IPS-20b (cell line): ENCODE measurements at regions not wholly inside any gene's neighbourhood (a gene's known extent, or its start where the extent isn't known, plus 50 kb on each side); places are given as distances from the start of the nearest gene placed in this dataset.

ENCODE experiments used
- H3K27ac ChIP-seq: one replicate; pipeline ENCODE4 v1.5.1; 2013; ENCODE audit warnings: low read length
- H3K27me3 ChIP-seq: 2 replicates; pipeline ENCODE4 v1.6.1; 2013; ENCODE audit warnings: mild to moderate bottlenecking, low read length, inconsistent platforms; ENCODE audit not compliant: insufficient read depth
- H3K36me3 ChIP-seq: 2 replicates; pipeline ENCODE4 v1.6.1; 2013; ENCODE audit warnings: low read depth, mild to moderate bottlenecking, inconsistent platforms, low read length, moderate library complexity; ENCODE audit not compliant: insufficient read depth
- H3K4me1 ChIP-seq: 2 replicates; pipeline ENCODE4 v1.6.1; 2013; ENCODE audit warnings: mild to moderate bottlenecking, control low read depth, inconsistent platforms, low read length, moderate library complexity; ENCODE audit not compliant: insufficient read depth
- H3K4me3 ChIP-seq: 2 replicates; pipeline ENCODE4 v1.5.1; 2013; ENCODE audit warnings: mild to moderate bottlenecking, low read length, inconsistent platforms
- H3K9ac ChIP-seq: 2 replicates; pipeline ENCODE4 v1.6.1; 2013; ENCODE audit warnings: low read depth, mild to moderate bottlenecking, inconsistent platforms, low read length, moderate library complexity
- H3K9me3 ChIP-seq: 2 replicates; pipeline ENCODE4 v1.6.1; 2013; ENCODE audit warnings: mild to moderate bottlenecking, low read depth, low read length, inconsistent platforms; ENCODE audit not compliant: insufficient read depth

DNA sequence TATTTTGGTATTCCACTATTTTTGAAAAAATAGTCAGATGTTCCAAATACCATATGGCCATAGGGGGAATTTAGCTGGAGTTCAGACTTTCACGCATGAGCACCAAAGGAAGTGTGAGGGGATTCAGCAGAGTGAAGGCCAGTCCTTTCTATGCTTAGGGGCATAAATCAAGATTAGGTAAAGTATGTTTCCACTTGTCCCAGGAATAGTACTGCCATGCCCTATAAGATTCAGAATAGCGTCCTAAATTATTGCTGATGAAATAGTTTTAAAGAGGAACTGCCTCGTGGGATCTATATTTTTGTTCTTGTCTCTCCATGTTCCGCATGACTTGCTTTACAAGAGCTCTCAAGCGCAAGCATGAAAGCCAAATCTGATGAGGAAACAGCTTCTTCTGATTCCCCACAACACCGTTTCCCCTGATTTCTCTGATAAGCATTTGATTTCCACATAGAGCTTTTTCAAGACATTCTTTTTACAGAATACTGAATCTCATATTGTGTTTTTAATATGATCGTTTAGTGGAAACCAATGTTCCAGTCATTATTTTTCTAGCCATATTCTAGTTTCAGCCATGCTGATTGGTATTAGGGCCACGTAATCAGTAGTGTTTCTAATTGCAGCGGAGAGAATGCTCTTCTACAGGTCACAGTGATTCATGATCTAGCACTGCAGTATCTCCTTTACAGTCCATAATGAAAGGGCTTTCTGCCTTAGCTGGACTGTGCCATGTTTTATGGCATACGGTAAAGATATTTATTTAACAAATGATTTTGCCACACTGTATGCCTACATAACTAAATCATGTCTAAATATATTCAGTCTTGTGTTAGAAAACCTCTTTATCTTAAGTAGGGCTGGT, 492.3 kb downstream of the CENPC start:
- Histone ChIP-seq H3K9me3 (no peaks in the 10 kb centered on the region), H3K36me3 (no peaks in the 10 kb centered on the region), H3K9ac (no peak overlapping the region), H3K27me3 (no peaks in the 10 kb centered on the region), H3K4me1 (peaks cover 14% of the 10 kb centered on the region), H3K4me3 (no peak overlapping the region), H3K27ac (no peak overlapping the region)

DNA sequence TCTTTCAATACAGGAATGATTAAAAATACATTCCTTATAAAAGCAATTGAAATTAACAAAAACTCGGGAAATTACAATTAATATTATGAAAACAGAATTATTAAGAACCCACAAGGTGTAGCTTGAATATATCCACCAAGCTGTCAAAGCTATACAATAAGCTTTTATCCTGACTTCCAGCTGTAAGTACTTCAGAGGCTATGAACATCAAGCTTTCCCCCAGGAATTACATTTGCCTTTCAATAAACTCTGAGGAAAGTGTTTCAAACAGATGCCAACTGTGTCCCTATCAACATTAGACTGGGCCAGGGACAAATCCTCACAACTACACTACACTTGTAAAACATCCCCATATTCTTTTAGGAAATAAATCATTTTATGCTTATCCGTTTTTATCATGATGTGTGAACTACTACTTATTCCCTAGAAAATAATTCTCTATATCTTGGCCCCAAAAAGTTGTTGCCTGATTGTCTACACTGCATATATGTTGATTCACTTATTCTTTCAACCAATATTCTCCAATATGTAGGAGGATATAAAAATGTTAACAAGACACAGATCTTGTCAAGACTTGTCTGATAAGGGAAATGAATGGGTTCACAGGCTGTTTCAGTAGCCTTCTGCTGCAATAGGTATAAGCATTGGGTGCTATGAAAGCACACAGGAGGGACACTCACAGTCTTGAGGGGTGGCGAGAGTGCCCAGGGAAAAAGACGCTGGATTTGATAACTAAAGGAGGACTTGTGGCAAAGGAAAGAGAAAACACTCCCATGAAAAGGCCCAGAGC, 494.1 kb downstream of the CENPC start:
- no peak overlapping the region for H3K9ac ChIP-seq
- H3K27ac ChIP-seq = no peak overlapping the region
- no peaks in the 10 kb centered on the region for H3K9me3 ChIP-seq
- H3K4me3 ChIP-seq = no peak overlapping the region
- H3K27me3 ChIP-seq = no peaks in the 10 kb centered on the region
- H3K36me3 ChIP-seq = no peaks in the 10 kb centered on the region
- peaks cover 14% of the 10 kb centered on the region for H3K4me1 ChIP-seq

DNA sequence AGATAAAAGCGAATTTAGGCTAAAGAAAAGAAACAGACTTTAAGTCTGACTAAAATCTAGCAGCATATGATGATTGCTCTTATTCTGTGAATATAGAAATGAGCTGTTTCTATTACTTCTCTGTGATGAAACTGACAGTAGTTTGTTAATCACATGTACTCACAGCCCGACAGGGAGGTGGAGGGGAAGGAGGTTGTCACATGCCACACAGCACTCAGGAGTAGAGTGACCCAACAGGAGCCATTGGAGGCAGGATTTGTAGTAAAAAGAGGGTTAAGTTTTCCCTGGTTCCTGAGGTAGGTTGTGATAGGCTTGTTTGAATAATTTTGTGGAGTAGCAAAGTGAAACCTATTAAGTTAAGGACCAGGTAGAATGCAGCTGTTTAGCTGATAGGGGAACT, 495.9 kb downstream of the CENPC start:
- H3K36me3 ChIP-seq = no peaks in the 10 kb centered on the region
- peaks cover 14% of the 10 kb centered on the region for H3K4me1 ChIP-seq
- H3K27ac ChIP-seq = no peak overlapping the region
- H3K27me3 ChIP-seq = no peaks in the 10 kb centered on the region
- no peak overlapping the region for H3K9ac ChIP-seq
- H3K9me3 ChIP-seq = no peaks in the 10 kb centered on the region
- no peak overlapping the region for H3K4me3 ChIP-seq

DNA sequence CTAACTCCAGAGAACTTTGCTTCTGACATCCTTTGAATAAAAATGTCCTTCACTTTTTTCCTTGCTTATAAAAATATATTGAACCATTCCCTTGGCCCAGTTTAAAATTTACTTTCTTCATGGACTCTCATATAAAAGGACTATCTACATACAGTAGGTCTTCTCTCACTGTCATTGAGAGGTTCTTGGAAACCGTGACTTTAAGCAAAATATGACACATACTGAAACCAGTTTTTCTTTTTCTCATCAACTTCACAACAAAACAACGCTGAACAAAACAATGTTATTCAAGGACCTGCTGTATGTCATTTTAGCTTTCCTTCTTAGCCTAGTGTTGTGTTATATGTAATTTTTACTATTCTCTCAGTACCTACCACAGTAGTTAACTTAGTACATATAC, 496.8 kb downstream of the CENPC start:
- Histone ChIP-seq H3K4me1 (peaks cover 14% of the 10 kb centered on the region), H3K27ac (no peak overlapping the region), H3K4me3 (no peak overlapping the region), H3K27me3 (no peaks in the 10 kb centered on the region), H3K9ac (no peak overlapping the region), H3K36me3 (no peaks in the 10 kb centered on the region), H3K9me3 (no peaks in the 10 kb centered on the region)

DNA sequence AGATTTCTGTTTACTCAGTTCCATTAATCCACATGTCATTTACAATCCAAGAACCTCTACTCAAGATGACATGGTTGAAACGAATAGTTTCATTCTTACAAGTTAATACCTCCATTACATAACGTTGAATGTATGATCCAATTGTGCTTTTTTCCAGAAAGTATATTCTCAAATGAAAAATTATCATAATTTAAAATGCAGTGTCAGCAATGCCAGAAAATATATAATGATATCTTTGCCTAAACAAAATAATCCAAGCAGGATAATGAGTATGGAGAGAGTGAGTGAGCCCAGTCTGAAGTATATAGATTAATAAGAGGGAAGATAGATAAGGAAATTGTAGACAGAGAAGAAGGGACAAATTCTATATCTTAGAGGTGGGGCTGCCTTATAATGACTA, 505.0 kb downstream of the CENPC start:
- no peaks in the 10 kb centered on the region for H3K27me3 ChIP-seq
- no peak overlapping the region for H3K27ac ChIP-seq
- H3K36me3 ChIP-seq = no peaks in the 10 kb centered on the region
- no peaks in the 10 kb centered on the region for H3K4me1 ChIP-seq
- no peak overlapping the region for H3K9ac ChIP-seq
- H3K9me3 ChIP-seq = no peaks in the 10 kb centered on the region
- H3K4me3 ChIP-seq = no peak overlapping the region

DNA sequence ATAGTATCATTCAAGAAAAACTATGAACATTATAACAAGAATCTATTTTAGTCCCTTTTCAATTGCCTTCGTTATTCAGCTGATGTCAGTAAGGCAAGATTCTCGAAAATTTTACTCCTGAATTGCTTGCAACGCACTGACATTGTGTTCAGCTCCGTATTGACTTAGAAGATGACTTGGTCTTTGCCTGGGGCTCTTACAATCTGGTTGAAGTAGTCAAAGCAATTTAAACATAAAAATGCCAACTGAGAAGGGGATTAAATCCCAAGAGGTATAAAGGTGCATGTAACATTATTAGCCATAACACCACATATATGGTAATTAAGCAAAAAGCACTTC, 507.1 kb downstream of the CENPC start:
- no peaks in the 10 kb centered on the region for H3K9me3 ChIP-seq
- H3K27ac ChIP-seq = no peak overlapping the region
- no peaks in the 10 kb centered on the region for H3K4me1 ChIP-seq
- H3K9ac ChIP-seq = no peak overlapping the region
- H3K36me3 ChIP-seq = no peaks in the 10 kb centered on the region
- H3K27me3 ChIP-seq = no peaks in the 10 kb centered on the region
- H3K4me3 ChIP-seq = no peak overlapping the region

DNA sequence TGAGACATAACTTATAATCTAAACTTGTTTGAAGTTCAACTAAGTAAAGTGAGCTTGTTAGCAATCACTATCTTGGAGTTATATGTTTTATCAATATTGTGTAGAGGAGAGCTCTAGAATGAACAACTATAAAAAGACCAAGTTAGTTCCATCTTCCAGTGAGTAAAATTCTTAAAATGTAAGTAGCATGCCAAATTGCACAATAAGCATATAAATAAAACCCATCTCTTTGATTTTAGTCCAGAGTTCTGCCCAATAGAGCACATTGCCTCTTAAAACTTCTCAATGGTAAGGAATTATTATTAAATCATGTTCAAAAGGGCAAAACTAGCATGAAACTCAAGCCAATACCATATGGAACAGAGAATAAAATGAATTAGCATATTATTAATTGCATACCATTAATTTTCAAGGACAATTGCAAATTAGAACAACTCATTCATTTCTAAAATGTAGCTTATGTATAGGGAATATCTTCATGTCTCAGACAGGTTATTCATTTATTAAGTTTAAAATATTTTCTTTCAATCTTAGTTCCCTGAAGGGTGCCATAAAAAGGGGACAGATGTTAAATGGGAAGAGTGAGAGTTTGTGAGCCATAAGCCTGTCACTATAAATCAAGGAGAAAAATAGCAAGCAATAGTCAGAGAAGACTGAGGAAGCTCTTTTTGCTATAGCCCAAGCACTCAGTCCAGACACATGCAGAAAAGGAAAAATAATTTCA, 507.6 kb downstream of the CENPC start:
- Histone ChIP-seq H3K4me1 (no peaks in the 10 kb centered on the region), H3K27me3 (no peaks in the 10 kb centered on the region), H3K9ac (no peak overlapping the region), H3K4me3 (no peak overlapping the region), H3K9me3 (no peaks in the 10 kb centered on the region), H3K36me3 (no peaks in the 10 kb centered on the region), H3K27ac (no peak overlapping the region)

DNA sequence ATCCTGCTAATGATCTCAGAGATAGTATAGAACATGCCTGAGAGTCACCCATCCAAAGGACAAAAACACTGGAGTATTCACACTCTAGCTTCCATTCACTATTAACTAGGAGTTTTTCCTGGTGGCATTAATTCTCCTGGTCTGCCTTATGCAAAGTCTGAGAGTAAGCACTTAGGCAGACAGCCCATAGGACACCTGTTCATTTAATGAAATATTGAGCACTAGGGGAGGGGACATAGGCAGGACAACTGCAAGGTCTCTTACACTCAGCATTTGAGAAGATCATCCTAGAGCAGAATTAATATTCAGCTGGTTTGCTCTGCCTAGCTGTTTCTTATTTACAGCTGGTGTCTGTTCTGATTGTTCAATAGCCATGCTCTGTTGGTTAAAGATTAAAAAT, 508.5 kb downstream of the CENPC start:
- H3K27me3 ChIP-seq = no peaks in the 10 kb centered on the region
- H3K9ac ChIP-seq = no peak overlapping the region
- H3K4me1 ChIP-seq = no peaks in the 10 kb centered on the region
- no peaks in the 10 kb centered on the region for H3K9me3 ChIP-seq
- H3K4me3 ChIP-seq = no peak overlapping the region
- no peaks in the 10 kb centered on the region for H3K36me3 ChIP-seq
- no peak overlapping the region for H3K27ac ChIP-seq

DNA sequence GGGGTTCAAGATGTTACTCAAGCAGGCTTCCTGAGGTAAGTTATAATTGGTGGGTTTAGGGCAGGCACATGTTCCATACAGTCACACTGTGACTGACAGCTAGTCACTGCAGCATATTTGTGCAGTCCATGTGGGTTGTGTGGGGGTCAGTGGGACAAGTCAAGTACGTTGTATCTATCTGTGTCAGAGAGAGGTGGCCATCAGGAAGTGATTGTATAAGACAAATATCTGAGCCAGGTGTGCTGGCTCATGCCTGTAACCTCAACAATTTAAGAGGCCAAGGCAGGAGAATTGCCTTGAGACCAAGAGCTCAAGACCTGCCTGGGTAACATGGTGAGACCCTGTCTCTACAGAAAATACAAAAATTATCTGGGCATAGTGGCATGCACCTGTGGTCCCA, 509.3 kb downstream of the CENPC start:
- no peaks in the 10 kb centered on the region for H3K36me3 ChIP-seq
- H3K9me3 ChIP-seq = no peaks in the 10 kb centered on the region
- no peak overlapping the region for H3K4me3 ChIP-seq
- H3K27me3 ChIP-seq = no peaks in the 10 kb centered on the region
- H3K4me1 ChIP-seq = no peaks in the 10 kb centered on the region
- H3K9ac ChIP-seq = no peak overlapping the region
- H3K27ac ChIP-seq = no peak overlapping the region

DNA sequence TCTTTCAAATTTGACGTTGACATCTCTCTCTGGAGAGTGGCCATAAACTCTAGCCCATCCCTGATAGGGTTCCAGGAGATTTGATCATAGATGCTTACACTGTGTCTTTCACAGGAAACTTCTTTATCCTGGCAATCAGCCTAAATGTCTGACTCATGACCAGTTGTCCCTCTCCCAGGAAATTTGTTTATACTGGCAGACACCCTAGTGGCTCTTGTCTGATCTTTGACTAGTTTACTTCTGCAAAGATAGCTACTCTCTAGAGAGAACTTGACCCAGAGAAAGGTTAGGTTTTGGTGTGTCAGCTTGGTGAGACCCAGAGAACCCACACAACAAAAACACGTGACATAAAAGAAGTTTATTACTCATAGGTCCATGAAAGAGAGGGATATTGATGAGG, 509.8 kb downstream of the CENPC start:
- H3K27me3 ChIP-seq = no peaks in the 10 kb centered on the region
- H3K27ac ChIP-seq = no peak overlapping the region

DNA sequence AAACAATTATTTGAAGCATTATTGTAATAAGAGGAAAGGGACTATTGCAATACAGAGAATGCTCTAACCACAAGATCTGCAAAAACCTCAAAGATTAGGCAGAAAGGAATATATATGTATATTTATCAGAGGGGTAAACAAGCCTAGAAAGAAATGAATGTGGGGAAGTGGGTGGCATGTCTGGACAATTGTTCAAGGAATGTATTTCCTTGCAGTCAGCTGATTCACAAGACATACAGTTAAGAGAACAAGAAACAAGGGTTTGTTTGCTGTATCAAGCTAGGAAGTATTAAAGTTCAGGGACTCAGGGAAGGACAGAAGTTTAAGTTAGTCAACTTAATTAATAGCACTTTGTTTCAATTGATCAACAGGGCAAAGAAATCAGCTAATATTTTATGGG, 514.7 kb downstream of the CENPC start:
- Histone ChIP-seq H3K27me3 (no peaks in the 10 kb centered on the region), H3K9me3 (no peaks in the 10 kb centered on the region), H3K36me3 (no peaks in the 10 kb centered on the region), H3K27ac (no peak overlapping the region), H3K9ac (no peak overlapping the region), H3K4me1 (no peaks in the 10 kb centered on the region), H3K4me3 (no peak overlapping the region)

More for the DNA sequence above, 509.8 kb downstream of the CENPC start:
- Histone ChIP-seq H3K36me3 (no peaks in the 10 kb centered on the region), H3K4me1 (no peaks in the 10 kb centered on the region), H3K4me3 (no peak overlapping the region), H3K9ac (no peak overlapping the region), H3K9me3 (no peaks in the 10 kb centered on the region)
